ENCODE measurements at regions not wholly inside any gene's neighbourhood (a gene's known extent, or its start where the extent isn't known, plus 50 kb on each side); places are given as distances from the start of the nearest gene placed in this dataset.

DNA sequence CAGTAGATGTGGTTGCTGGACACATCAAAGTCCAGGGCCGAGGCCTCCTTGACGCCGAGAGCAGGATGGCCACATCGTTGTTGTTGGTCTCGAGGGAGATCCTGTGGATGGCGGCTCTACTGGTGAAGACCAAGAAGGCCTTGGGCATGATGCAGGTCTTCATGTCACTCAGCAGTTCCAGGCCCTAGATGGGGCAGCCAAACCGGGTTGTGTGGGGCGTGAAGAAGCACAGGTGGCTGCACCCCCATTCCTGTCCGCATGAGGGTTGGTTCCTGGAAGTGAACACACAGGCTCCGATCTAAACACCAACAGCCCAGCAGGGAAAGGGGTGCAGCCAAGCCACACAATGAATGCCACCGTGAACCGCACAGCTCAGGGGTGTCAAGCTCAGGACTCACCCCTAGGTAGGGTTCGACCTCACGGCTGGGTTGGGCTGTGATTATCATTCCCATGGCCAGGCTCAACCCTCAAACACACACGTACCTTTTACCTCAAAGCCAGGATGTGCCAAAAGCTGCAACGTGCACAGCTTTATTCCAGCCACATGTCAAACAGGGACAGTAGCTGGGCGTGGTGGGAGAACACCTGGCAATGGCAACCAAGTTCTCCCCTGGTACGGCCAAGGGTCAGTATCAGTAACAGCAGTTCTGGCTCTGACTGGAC lies 132.3 kb downstream of the CRYBB2 start:
- no peak for DNase-seq

DNA sequence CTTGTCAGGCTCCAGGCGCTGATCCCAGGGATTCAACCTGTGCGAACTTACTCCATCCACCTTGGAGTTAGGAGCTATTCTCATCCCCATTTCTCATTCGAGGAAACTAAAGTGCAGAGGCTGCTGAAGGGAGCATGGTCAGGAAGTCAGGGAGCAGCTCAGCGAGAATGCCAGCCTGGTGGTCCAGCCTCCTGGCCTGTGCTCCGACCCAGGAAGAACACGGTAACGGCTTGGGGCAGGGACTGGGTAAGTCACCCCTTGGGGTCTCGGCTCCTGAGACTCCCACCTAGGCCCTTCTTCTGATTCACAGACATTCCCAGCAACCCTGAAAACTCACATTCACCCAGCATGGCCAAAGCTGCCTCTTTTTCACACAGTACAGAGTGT lies 132.8 kb downstream of the CRYBB2 start:
- DNase-seq = no peak

DNA sequence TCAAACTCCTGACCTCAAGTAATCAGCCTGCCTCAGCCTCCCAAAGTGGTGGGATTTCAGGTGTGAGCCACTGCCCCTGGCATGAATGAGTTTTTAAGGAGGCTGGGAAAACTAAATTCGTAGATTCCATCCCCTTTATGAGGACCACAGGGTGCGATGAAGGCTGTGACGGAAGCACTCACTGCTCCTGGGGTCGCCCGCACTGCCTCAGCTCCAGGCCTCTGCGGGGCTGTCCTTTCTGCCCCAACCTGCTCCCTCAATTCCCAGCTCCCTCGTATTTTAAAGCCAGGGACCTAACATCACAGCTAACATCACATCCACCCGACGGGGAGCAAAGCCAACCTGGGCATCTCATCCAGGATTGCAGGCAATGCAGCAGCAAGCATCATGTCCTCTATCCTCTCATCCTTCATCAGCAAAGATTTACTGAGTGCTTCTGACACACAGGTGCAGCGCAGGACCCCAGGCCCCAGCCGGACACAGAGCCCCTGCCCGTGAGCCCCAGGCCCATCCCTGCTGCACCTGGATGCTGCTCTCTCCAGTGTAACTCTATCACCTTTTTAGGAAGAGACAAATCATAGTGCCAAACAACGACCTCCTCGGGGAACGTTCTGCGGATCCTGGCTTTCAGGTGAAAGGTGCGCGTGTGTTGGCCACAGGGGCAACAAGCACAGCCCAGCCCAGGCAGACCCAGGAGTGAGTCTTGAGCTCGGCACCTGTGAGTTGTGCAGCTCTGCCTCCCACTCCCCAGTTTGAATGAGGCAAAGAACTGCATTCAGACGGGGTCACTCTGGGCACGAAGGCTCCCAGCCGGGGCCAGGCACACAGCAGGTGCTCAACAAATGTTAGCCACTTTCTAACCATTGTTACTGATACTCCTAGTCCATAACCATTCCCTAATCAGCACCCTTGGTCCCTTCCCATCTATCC lies 134.3 kb downstream of the CRYBB2 start:
- DNase-seq = no peak

DNA sequence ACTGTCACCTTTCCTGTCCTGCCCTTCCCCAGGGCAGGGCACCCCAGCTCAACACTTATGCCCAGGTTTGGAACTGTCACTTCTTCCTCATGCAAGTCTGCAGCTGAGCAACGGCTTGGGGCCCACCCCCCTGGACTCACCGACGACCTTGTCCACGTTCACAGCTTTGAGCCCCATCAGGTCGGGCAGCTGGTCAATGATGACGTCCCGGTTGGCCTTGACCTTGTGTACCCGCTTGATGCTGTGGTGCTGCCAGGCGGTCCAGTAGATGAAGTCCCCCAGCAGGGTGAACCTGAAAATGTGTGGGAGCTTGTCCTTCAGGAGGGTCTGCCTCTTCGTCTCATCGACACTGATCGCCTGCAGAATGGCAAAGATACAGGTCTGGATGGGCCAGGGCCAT lies 135.0 kb downstream of the CRYBB2 start:
- DNase-seq = no peak

DNA sequence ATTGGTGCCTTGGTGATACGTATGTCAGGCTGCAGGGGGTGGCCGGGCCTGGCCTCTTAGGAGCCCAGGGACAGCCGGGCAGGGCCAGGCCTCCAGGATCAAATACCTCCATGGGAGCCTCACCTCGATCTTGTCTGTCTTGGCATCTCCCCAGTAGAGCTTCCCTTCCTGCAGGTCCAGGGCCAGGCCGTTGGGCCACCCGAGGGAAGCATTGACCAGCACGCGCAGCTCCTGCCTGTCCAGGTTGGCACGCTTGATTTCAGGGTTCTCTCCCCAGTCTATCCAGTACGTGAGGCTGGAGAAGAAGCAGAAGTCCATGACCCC lies 137.7 kb downstream of the CRYBB2 start:
- no peak for DNase-seq

DNA sequence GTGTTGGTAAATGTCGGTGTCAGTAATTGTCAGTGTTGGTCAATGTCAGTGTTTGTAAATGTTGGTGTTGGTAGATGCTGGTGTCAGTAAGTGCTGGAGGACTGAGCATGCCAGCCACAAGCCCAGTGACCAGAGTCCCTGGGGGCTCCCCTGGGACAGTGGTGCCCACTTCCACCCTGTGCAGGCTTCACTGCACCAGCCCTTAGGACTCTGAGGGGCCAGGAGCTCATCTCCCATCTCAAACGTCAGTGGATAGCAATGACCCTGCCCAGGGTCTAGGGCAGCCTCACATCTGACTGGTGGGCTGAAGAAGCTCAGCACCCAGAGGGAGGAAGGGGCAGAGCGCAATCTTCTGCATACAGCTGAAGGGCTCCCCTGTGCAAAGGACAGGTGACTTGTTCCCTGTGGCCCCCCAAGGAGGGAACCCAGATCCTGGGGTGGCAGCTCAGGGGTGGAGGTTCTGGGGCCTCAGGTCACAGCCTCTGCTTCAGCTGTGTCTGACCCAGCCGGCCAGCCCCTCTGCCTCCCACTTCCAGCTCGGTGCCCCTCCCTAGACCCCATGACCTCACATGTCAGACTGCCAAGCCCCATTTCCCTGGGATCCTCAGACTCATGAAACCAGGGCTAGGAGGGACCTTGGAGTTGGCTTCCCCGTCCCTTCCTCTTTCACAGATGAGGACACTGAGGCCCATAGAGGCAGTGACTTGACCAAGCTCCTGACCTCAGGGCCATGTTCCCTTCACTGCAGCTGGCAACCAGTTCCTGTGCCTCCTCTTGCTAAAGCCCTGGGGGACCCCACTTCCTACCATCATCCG lies 138.4 kb downstream of the CRYBB2 start:
- DNase-seq = no peak

DNA sequence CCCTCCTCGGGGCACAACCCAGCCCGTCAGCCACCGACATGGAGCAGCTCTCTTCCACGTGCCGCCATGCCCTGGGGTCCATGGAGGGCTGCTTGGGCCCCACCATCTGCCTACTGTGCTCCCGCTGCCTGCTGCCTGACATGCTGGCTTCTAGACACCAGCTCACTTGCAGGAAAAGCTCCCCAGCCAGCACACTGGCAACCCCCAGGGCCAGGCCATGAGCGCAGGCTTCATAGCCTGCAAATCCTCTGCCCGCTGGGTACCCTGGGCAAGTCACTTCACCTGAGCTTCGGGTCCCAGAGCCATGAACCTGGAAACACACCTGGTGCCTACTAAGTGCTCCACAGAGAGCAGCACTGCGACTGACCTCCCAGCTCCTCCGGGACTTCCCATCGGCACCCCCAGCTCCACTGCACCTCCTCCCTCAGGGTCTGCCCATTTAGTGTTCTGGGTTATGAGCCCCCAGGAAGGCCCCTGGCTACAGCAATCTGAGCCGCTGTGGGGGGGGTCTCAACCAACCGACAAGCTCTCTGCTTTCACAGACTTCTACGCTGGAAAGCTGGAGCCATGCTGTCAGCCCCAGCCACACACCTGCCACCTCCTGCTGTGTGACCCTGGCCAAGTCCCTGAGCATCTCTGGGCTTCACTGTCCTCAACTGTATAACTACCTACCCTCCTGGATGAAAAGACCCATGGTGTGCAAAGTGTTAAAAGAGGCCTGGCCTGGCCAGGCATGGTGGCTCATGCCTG lies 139.2 kb downstream of the CRYBB2 start:
- no peak for DNase-seq

DNA sequence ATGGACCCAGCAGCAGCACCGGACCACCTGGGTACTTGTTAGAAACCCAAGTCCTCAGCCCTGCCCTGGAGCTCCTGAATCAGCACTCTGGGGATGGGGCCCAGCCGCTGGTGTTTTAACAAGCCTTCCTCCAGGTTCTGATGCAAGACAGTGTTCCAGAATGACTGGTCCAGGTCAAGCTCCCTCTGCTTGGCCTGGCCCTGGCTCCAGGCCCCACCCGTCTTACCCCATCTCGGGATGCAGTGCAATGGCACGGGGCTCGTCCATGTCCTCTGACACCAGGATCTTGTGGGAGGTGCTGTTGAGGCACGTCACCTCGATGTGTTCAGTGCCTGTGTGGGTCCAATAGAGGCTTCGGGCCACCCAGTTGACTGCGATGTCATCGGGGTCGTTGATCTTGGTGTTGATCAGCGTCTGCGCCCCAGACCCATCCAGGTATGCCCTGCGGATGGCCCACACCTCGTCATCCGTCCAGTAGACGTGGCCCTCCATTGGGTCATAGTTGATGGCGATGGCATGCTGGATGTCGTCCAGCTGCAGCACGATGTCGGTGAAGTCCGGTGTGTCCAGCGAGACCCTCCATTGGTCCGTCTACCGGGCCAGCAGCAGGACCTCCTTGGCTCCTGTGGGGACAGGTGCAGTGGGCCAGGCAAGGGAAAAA lies 140.3 kb downstream of the CRYBB2 start:
- DNase-seq = no peak

DNA sequence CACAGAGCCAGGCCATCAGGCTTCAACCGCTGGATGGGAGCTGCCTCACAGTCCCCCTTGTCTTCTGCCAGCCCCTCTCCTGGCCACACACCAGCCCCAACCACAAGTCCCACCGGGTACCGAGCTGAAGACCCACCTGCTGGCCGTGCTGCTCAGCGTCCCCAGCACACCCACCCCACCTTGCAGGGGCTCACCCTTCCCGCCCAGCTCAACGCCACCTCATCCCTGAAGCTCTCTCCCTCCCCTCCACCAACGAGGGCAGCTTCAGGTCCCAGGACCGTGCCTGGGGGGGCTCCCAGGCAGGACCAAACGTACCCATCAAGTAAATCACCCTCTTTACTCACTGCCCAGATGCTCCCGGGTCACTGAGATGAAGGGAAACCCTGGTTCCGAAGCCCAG lies 141.0 kb downstream of the CRYBB2 start:
- no peak for DNase-seq

DNA sequence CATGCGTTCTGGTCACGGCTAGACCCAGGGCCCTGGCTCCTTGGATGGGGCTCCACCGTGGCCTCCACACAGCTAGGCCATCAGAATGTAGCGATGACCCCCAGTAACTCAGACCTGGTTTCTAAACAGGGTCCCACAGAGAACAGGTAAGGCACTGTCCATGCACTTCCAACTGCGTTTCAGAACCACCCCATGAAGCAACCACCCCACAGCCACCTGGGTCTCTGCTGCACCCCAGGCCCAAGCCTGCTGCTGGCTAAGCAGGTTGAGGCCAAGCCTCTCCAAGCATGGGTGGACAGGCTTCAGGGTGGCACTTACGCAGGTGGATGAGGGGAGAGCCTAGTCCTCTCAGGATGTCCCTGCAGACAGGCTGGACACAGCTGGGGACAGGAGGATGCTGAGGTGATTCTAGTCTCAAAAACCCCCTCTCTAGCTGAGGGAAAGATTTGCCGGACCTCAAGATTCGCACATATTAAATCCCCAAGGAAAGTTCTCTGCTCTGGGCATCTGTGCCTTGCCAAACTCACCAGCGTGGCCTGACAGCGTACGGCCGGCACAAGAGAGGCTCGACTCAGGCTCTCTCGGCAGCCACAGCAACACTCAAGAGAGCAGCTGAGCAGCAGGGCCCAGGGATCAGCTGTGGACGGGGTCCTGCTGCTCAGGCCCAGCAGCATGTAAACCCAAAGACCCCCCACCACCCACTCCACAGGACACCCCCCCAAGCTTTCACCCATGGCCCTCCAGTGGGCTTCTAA lies 141.6 kb downstream of the CRYBB2 start:
- DNase-seq = no peak

DNA sequence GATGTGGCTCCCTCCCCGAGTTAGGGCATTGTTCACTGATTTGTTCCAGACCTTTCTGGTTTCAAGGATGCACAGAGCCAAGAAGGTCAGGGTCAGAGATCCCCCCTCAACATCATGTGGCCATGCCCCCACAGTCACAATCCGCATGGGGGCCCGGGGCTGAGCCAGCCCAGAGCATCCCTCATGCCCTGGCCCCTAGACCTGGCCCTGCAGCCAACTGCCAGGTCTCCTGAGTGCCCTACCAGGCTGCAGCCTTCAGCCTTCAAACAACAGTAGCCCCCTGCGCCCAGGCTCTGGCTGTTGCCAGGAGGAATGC lies 142.4 kb downstream of the CRYBB2 start:
- no peak for DNase-seq

DNA sequence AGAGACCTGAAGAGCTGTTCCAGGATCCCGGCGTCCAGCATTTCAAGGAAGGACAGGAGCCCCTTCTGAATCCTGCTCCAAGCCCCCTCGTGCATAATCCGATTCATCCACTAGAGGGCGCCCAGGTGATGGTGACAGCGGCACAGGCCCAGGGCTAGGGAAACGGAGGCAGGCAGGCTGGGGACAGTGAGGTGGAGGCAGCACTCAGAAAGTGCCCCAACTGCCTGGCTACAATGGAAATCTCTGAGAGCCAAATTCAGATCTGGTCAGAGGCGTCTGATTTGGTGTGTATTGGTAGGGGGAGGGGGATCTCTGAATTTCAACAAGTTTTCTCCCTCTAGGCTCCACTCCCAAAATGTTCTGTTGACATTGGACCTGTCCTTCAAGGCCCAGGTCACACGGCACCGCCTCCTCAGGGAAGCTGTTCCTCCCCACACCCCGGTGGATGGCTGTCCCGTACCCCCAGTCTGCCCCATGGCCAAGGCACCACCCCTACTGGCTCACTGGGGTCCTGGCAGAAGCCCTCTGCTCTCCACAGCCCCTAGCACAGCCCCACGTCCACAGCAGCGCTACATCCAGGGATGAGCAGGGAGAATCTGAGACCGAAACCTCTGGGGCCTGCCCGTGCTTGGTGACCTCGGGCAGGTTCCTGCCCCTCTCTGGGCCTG lies 142.9 kb downstream of the CRYBB2 start:
- DNase-seq = peak; percentile 27

DNA sequence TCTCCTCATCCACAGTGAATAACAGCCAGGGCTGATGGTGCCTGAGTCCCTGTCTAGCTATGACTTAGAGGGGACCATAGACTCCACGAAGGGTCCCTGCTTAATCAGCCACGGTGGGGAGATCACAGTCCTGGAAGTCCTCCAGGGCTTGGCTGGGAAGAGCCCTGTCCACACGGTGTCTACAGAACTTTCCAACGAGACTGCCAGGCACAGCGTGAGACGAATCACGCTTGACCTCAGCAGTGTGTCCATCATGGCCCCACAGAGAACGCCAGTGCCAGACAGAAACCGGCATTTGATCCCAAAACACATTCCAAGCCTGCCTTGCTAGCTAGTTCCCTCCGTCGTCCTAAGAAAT lies 143.4 kb downstream of the CRYBB2 start:
- no peak for DNase-seq

DNA sequence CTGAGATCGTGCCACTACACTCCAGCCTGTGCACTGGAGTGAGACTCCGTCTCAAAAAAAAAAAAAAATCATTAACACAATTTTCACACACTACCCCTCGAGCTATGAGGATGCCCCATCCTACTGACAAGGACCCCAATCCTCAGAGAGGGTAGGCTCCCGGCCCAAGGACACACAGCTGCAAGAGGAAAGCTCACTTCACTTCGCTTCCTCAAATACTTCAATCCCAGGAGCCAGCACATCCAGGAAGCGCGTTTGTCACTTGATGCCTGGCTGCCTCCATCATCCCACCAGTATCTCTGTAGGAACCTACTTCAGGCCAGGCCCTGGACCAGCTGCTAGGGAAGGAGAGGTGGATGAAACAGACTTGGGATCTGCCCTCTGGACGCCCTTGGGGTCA lies 144.0 kb downstream of the CRYBB2 start:
- no peak for DNase-seq

DNA sequence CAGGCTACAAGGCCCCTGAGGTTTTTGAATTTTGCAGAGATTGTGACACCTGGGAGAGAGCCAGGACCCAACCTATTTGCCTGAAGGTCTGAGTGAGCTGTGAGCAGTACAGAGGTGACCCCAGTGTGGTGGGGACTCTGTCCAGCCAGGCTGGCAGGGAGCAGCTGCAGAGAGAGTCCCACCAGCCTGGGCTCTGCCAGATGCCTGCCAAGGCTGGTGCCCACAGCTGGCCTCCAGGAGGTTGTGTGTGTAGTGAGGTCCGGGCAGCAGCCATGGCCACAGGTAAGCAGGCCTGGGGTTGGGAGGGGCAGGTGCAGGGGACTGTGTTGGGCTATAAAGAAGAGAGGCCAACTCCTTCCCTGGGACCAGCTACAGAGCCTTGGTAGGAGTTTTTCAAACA lies 144.8 kb downstream of the CRYBB2 start:
- DNase-seq = no peak

DNA sequence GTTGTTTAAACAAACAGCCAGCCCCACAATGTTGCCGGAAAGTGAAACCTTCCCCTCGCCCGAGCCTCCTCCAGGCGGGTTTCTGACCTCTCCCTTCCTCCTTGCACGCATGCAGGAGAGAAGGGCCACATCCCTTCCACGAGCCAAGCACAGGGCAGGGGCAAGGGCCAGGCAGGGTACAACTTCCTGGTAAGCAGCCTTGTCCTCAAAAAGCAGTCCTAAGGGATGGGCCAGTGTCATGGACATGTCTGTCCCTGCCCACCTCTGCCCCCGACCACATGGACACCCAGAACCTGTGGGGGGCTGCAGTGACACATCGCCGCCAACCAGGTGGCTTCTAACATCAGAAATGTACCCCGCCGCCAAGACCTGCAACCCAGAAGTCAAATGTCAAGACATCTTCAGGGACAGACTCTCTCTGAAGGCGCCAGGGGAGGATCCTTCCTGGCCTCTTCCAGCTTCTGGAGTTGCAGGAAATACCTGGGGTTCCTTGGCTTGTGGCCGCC lies 145.3 kb downstream of the CRYBB2 start:
- DNase-seq = no peak

DNA sequence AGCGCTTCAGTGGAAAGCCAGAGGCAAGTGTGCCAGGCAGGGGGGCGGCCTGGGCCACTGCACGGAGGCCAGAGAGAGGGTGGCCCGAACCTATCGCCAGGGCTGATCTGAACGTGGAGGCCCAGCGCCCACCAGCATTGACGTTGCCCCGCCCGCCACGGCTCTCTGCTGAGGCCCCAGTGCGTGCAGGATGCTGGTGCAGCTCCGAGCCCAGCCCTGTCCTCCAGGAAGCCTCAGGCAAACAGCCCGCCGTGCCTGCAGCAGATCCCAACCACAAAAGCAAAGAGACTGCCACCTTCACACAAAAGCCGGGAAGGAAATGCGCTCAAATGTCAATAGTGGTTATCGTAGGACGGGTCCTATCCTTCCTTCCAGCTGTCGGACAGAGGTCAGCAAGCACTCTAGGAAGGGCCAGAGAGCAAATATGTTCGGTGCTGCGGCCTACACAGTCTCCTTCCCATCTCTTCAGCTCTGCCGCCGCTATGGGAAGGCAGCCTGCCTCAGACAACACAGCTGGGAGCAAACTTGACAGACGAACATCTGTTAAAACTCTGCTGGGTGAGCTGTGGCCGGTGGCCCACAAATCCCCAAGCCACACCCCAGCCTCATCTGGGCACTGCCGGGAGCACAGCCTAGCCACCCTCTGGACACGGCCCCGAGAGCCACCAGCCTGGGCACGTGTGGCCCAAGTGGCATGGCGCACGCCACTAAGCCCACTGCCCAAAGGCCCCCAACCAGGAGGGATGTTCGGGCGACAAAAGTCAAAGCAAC lies 146.2 kb downstream of the CRYBB2 start:
- DNase-seq = no peak

DNA sequence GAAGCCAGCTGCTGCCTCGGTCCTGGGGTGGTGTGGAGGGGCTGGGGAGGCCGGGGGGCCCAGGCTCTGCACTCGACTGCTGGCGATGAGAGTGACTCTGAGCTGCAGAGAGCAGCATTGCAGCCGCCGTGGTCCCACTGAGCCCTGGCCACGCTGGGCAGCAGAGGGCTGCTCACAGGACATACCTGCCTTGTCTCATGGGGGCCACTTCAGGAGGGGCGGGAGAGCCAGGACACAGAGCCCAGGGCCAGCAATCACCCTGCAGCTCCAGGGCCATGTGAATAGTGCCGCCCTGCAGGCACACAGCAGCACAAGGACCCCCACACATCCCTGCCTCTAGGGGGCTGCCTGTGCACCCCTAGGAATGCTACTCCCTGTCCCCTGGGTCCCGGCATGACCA lies 147.0 kb downstream of the CRYBB2 start:
- no peak for DNase-seq

DNA sequence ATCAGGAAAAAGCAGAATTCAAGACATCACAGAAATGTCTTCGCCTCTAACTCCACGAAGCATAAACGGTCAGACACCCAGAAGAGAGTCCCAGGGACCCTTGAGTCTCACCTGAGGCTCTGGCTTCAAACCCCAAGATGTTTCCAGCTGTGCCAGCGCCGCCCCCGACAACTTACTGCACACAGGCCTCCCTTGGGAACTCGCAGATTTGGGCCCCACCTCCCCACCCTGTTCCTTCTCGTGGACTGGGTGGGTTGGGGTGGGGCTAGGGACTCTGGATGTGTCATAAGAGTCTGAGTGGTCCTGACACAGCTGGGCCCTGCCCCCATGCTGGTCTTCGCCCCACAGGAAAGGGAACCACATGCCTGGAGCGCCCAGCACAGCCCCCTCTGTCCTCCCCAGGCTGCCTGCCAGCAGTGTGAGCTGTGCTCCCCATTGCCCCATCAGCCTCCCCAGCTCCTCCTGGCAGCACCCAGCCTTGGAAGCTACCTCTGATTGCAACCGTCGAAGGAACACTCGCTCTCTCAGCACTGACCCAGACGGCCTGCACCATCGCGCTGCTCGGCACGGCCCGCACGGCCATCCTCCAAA lies 147.5 kb downstream of the CRYBB2 start:
- DNase-seq = no peak

DNA sequence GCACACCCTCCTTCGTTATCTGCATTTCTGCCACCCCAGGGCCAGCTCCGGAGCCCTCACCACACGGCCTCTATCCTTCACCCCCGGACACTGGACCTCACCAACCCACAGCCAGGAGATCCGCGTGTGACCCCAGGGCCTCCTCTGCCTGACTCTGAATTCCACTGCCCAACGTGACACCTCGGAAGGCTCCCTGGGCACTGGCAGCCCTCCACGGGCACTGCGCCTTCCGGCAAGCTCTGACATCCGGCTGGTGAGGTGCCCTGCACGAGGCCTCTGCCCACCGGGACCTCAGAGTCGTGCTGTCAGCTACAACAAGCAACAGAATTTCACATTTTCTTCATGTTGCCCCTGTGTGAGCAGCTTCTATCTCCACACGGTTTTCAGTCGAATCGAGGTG lies 148.3 kb downstream of the CRYBB2 start:
- no peak for DNase-seq

Data from HCEC 1CT (cell line).